ENCODE measurements at regions not wholly inside any gene's neighbourhood (a gene's known extent, or its start where the extent isn't known, plus 50 kb on each side); places are given as distances from the start of the nearest gene placed in this dataset.
A peak's percentile ranks its signal among the peaks of the same experiment; 100 is the strongest.

DNA sequence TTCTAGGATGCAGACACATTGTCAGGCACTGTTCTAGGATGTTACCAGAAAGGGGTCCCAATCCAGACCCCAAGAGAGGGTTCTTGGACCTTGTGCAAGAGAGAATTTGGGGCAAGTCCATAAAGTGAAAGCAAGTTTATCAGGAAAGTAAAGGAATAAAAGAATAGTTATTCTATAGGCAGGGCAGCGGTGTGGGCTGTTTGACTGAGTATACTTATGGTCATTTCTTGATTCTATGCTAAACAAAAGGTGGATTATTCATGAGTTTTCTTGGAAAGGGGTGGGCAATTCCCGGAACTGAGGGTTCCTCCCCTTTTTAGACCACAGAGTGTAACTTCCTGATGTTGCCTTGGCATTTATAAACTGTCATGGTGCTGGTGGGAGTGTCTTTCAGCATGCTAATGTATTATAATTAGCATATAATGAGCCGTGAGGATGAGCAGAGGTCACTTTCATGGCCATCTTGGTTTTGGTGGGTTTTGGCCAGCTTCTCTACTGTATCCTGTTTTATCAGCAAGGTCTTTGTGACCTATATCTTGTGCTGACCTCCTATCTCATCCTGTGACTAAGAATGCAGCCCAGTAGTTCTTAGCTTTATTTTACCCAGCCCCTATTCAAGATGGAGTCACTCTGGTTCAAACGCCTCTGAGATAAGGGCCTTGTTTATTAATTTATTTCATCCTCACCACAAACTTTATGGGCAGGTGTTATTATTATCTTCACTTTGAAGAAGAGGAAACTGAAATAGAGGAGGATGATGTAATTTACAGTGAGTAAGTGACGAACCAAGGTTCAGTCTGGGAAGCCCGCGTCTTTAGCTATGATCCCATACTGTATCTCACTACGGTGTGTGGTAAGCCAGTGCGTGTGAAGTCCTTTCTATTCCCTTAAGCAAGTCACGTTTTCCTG, 186.0 kb upstream of the KLF4 start:
- Histone ChIP-seq H3K4me3 (no peak overlapping the region), H3K36me3 (no peaks in the 10 kb centered on the region), H3K9me3 (no peaks in the 10 kb centered on the region), H3K27me3 (no peaks in the 10 kb centered on the region)
- no peak for DNase-seq

DNA sequence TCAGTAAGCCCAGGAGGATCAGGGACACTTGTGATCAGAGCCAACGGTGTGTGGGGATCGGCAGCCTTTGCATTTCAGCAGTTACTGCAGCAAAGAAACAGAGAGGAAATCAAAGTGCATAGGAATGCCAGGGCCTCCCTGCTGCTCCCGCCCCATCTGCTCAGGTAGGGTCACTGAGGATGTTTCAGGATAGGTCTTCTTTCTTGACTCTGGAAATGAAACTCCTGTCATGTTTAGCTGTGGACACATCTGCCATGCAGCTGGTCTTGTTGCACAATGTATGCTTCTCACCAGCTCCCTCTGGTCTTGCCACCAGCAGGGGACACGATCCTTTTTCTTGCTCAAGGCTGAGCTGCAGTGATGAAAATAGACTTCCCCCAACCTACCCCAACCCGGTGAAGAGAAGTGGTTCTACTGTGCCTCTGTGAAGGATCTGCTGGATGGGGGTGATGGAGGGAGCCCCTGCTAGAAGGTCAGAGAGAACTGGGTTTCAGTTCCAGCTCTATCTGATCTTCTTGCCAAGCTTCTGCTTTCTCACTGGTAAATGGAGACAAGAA, 185.2 kb upstream of the KLF4 start:
- H3K4me3 ChIP-seq = no peak overlapping the region
- no peaks in the 10 kb centered on the region for H3K9me3 ChIP-seq
- H3K27me3 ChIP-seq = no peaks in the 10 kb centered on the region
- H3K36me3 ChIP-seq = no peaks in the 10 kb centered on the region
- no peak for DNase-seq

DNA sequence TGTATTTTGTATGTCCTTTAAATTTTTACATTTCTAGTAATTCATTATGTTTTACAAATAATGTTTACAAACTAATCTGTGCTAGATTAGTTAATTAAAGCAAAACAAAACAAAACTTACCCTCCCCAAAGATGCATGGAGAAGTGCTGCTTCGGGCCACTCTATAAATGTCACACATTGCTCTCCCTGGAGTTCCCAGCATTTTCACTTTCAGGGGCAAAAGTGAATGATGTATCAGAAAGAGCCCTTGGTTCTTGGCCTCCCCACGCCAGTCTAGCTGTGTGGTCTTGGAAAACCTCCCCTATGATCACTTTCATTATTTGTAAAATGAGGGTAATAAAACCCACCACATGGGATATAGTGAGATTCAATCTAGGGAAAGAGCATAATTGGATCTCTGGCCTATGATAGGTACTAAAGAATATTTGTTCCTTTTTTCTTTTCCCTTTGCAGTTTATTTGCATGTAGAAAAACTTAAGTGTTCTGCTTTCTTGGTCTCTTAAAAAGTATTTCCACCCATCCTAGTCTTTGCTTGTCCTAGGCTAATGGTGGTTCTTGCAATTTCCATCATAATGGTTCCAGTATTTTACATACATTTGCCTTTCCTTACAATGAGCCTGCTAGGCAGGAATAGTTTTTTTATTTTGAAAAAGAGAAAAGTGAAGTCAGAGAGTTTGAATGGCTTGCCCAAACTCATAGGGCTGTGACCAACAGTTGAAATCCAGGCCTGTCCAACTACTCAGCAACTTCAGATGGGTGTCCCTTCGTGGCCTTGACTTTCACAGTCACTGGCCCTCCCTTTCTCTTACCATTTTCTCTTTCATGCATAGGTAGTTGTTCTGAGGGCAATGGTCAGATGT, 184.5 kb upstream of the KLF4 start:
- no peaks in the 10 kb centered on the region for H3K27me3 ChIP-seq
- no peak for DNase-seq

DNA sequence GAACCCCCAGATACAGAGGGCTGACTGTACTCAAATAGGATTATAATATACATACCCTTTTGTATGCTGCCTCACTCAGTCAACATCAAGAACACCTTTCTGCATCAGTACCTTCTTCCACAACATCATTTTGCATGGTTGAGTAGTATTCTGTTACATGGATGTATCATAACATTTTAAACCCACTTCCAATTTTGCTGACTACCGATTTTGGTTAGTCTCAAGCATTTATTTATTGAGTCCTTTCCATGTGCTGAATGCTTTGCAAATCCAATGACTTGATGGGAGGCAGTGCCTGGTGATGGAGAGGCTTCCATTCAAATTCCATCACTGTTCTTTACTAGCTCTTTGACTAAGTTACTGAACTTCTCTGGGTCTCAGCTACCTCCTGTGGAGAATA, 182.0 kb upstream of the KLF4 start:
- no peak overlapping the region for H3K4me3 ChIP-seq
- H3K36me3 ChIP-seq = no peaks in the 10 kb centered on the region
- no peaks in the 10 kb centered on the region for H3K27me3 ChIP-seq
- no peaks in the 10 kb centered on the region for H3K9me3 ChIP-seq
- DNase-seq = no peak

More for the DNA sequence above, 184.5 kb upstream of the KLF4 start:
- H3K4me3 ChIP-seq = no peak overlapping the region
- no peaks in the 10 kb centered on the region for H3K9me3 ChIP-seq
- H3K36me3 ChIP-seq = no peaks in the 10 kb centered on the region

DNA sequence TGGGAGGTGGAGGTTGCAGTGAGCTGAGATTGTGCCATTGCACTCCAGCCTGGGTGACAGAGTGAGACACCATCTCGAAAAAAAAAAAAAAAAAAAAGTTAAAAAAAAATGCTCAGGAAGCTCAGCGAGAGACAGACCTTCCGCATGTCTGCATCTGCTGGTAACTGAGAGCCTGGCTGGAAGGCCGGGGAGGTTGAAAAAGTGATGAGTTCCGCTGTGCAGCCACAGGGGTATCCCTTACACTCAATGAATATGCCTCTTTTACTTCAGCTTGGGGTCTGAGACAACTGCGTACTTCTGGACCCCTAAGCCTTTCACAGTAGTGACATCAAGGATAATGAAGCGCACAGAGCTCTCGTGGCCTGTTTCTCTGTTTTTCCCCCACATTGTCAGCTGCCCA, 179.9 kb upstream of the KLF4 start:
- DNase-seq = no peak
- no peak overlapping the region for H3K4me3 ChIP-seq
- H3K27me3 ChIP-seq = no peaks in the 10 kb centered on the region
- no peaks in the 10 kb centered on the region for H3K9me3 ChIP-seq
- H3K36me3 ChIP-seq = no peaks in the 10 kb centered on the region

DNA sequence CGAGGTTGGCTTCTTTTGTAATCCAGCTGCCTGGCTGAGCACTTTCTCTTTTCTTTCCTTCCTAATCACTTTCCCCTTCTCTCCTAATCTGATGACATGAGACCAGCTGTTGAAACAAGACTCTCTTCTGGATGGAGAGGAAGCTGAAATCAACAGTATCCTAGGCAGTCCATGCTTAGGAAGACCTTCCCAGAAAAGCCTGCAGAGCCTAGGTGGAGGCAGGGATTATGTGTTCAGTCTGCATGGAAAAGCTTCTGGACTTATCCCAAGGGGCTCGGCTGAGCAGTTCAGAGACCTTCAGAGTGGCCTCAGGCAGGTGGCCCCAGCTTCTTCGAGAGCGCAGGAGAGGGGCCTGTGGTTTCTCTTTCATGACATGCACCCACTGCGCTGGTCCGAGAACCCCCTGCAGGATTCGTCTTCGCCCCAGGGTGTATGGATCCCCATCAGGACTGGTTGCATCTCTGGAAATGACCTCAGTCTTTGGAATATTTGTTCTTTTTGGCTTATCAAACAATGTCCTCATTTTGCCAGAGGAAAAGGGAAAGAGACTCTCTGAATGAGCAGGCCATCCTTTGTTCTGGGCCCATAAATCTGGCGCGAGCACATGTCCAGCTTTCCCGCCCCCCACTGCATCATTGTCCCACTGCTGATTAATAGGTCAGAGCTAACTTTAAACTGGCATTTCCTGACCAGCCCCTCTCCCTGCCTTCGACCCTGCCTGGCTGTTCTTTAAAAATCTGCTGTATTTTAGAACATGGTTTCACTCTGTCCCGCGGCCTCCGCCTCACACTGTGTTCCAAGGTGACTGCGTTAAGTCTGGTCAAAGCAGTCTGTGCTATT, 177.9 kb upstream of the KLF4 start:
- no peak for DNase-seq
- H3K36me3 ChIP-seq = no peaks in the 10 kb centered on the region

DNA sequence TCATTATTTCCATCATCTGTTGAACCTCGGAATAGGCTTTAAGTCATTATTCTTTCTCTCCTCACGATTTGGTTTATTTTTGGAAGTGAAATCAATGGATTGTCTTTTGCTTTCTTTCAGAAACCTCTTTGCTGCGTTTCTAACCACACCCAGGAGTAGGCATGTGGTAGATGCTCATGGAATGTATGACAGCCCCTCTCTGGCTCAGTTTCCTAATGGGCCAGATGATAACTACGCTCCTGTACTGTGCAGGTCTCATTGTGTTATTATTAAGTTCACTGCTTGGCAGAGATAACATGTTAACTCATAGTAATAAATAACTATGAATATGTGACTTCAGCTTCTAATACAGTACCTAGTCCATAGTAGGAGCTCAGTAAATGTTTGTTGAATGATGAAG, 175.5 kb upstream of the KLF4 start:
- H3K9me3 ChIP-seq = no peaks in the 10 kb centered on the region
- no peak overlapping the region for H3K4me3 ChIP-seq
- no peaks in the 10 kb centered on the region for H3K36me3 ChIP-seq
- DNase-seq = no peak
- H3K27me3 ChIP-seq = no peaks in the 10 kb centered on the region

More for the DNA sequence above, 177.9 kb upstream of the KLF4 start:
- Histone ChIP-seq H3K4me3 (no peak overlapping the region), H3K9me3 (no peaks in the 10 kb centered on the region), H3K27me3 (no peaks in the 10 kb centered on the region)

DNA sequence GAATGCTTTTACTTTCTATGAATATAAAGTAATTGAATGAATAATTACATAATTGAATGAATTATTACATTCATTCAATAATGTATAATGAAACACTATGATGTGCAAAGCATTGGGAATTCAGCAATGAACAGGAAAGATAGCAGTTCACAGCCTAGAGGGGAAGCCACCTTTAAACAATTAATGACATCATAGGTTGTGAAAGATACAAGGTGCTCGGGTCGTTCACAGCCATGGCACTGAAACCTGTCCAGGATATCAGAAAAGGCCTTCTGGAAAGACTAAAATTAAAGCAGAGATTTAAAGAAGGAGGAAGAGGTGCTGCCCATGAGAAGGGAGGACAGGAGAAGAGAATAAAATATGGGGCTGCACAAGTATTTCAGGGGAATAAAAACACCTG, 171.4 kb upstream of the KLF4 start:
- Histone ChIP-seq H3K27me3 (no peaks in the 10 kb centered on the region), H3K9me3 (peaks cover 2% of the 10 kb centered on the region; the same call in 1 of the 2 replicates), H3K36me3 (no peaks in the 10 kb centered on the region), H3K4me3 (no peak overlapping the region)
- no peak for DNase-seq

DNA sequence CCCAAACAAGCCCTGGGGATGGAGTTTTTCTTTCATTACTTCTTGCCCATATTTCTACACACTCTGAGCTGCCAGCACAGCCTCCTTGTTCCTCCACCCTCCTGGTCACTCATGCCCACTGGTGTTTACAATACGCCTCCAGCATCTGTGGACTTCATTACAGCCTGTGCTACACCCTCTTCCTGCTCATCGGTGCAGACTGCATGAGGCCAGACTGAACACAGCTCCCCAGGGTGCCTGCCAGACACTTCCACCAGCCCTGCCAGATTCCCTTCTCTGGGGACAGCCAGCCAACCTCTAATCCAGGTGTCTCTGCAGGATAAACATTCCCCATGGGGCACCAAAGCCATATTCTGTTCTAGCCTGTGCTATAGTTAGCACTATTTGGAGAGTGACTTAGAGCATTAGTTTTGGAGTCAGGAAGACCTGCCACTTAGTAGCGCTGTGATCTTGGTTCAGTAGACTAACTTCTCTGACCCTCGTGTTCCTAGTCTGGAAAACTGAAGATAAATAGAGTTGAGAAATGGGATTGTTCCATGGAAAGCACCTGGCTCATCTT, 163.8 kb upstream of the KLF4 start:
- Histone ChIP-seq H3K36me3 (no peaks in the 10 kb centered on the region), H3K27me3 (no peaks in the 10 kb centered on the region), H3K4me3 (no peak overlapping the region), H3K9me3 (no peaks in the 10 kb centered on the region; the same call in 1 of the 2 replicates)
- peak; percentile 44 for DNase-seq

DNA sequence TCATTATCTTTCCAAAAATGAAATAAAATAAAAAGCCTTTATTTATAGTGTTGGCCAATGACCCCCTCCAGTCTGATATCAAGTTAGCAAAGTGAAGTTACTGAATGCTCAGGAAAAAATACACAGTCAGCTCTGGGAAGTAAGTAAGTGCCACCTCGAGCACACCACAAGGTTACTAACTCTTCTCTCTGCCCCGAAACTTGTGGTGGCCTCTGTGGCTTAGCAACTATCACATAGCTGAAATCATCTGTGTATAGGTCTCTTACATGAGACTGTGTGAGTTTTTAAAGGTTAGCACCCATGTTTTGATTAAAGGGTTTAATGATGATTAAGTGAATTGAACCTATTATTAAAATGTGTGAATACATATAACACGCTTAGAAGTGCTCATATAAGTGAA, 161.4 kb upstream of the KLF4 start:
- DNase-seq = no peak
- H3K9me3 ChIP-seq = no peaks in the 10 kb centered on the region
- no peaks in the 10 kb centered on the region for H3K36me3 ChIP-seq
- no peak overlapping the region for H3K4me3 ChIP-seq
- no peaks in the 10 kb centered on the region for H3K27me3 ChIP-seq

DNA sequence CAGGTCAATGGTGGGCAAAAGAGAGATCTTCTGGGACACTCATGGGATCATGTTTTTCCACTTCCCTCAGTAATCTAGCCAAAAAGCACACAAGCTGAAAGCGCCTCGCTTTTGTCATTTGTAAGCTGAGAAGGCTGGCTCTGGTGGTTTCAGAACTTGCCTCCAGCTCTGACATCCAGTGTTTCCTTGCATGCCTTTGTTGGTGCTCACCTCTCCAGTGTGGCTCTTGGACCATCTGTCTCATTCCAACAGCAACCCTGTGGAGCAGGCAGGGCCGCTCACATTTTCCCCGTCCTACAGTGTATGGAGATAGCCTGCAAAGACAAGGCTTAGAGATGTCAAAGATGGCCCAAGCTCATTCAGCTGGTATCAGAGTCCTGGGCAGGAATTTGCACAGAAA, 160.8 kb upstream of the KLF4 start:
- H3K9me3 ChIP-seq = no peaks in the 10 kb centered on the region
- DNase-seq = peak; percentile 18
- H3K27me3 ChIP-seq = no peaks in the 10 kb centered on the region
- no peaks in the 10 kb centered on the region for H3K36me3 ChIP-seq
- no peak overlapping the region for H3K4me3 ChIP-seq

DNA sequence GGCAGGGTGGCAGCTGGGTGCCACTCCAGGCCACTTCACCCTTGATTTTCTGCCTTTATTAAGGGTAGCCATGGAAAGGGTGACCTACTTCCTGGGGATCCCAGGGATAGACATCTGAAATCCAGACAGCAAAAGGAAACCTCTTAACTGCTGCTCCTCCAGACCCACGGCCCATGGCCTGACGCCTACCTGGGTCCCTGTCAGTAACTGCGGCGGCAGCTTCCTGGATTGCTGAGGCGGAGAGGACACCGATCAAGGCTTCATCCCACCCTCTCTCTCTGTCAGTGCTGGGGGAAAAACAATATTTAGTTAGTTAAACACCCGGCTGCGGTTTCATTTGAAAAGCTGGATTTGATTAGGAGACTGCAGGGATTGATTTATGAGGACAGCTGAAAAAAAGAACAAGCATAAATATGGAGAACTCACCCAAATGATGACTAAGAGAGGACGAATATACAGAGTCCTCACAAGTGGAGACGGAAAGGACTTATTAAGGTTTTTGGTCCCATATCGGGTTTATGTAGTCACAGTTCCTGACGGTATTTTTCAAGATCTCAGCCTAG, 158.7 kb upstream of the KLF4 start:
- Histone ChIP-seq H3K27me3 (no peaks in the 10 kb centered on the region), H3K36me3 (no peaks in the 10 kb centered on the region), H3K4me3 (no peak overlapping the region), H3K9me3 (no peaks in the 10 kb centered on the region)
- no peak for DNase-seq

DNA sequence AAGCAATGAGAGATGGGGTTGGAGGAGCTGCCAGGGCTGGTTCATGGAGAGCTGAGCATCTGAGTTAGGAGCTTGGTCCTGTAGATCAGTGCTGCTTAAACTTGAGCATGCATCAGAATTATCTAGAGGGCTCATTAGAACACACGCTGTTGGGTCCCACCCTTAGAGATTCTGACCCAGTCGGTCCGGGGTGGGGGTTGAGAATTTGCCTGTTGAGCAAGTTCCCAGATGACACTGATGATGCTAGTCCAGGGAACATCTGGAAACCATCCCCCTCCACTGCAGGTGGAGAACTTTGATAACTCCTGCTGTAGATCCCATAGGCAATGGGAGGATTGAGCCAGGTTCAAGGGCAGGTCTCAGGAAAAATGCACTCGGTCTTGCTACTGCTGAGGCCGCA, 158.0 kb upstream of the KLF4 start:
- DNase-seq = no peak
- H3K36me3 ChIP-seq = no peaks in the 10 kb centered on the region
- H3K9me3 ChIP-seq = no peaks in the 10 kb centered on the region
- no peak overlapping the region for H3K4me3 ChIP-seq
- no peaks in the 10 kb centered on the region for H3K27me3 ChIP-seq

DNA sequence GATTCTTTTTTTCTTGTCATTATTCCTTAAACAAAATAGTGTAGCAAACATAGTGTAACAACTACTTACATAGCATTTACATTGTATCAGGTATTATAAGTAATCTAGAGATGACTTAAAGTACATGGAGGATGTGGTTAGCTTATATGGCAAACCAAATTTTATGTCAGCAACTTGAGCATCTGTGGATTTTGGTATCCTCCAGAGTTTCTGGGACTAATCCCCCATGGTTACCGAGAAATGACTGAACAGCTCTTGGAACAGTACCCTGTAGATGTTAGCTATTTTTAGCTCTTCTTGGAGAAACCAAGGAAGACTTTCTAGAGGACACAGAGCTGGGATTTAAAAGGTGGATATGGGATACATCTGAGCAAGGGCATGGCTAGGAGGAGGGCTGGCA, 157.6 kb upstream of the KLF4 start:
- H3K4me3 ChIP-seq = no peak overlapping the region
- H3K9me3 ChIP-seq = no peaks in the 10 kb centered on the region
- no peaks in the 10 kb centered on the region for H3K36me3 ChIP-seq
- H3K27me3 ChIP-seq = no peaks in the 10 kb centered on the region
- no peak for DNase-seq

DNA sequence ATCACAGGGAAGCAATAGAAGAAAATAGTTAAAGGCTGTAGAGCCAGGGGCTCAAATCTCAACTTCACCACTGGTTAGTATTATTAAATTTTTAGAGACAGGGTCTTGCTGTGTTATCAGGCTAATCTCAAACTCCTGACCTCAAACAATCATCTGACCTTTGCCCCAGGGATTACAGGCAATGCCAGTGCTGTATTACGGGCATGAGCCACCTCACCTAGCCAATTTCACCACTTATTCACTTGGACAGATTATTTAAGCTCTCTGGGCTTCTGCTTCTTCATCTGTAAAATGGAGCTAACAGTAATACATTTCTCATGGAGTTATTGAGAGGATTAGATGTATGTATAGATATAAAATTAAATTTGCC, 155.9 kb upstream of the KLF4 start:
- no peak for DNase-seq

More for the DNA sequence above, 155.9 kb upstream of the KLF4 start:
- Histone ChIP-seq H3K36me3 (no peaks in the 10 kb centered on the region), H3K27me3 (no peaks in the 10 kb centered on the region), H3K9me3 (no peaks in the 10 kb centered on the region), H3K4me3 (no peak overlapping the region)
